Neural progenitor cell (in vitro differentiated cells): ENCODE measurements at regions not wholly inside any gene's neighbourhood (a gene's known extent, or its start where the extent isn't known, plus 50 kb on each side); places are given as distances from the start of the nearest gene placed in this dataset.

ENCODE experiments used
- DNase-seq: peaks from one replicate; pipeline ENCODE4 v3.0.0-alpha.2; 2016; ENCODE audit warnings: low spot score
- H2AFZ ChIP-seq: fragments of 200-600 bp; sonication (generic); replicated peaks from 2 replicates; pipeline ENCODE4 v1.6.1; 2016; ENCODE audit warnings: antibody characterized with exemption
- H3F3A ChIP-seq: fragments of 200-600 bp; sonication (generic); 2 replicates; pipeline ENCODE4 v1.6.1; 2016; ENCODE audit warnings: antibody characterized with exemption, low read depth
- H3K27ac ChIP-seq: fragments of 200-600 bp; sonication (generic); 2 replicates; pipeline ENCODE4 v1.5.1; 2016; ENCODE audit warnings: mild to moderate bottlenecking
- H3K27me3 ChIP-seq: fragments of 200-600 bp; sonication (generic); 2 replicates; pipeline ENCODE4 v1.6.1; 2016; ENCODE audit warnings: mild to moderate bottlenecking, moderate library complexity
- H3K36me3 ChIP-seq: fragments of 200-600 bp; sonication (generic); 2 replicates; pipeline ENCODE4 v1.5.1; 2016
- H3K4me1 ChIP-seq: fragments of 200-600 bp; sonication (generic); 2 replicates; pipeline ENCODE4 v1.6.1; 2016; ENCODE audit warnings: mixed run types
- H3K4me2 ChIP-seq: fragments of 200-600 bp; sonication (generic); 2 replicates; pipeline ENCODE4 v1.6.1; 2016
- H3K4me3 ChIP-seq: fragments of 200-600 bp; sonication (generic); 2 replicates; pipeline ENCODE4 v1.5.1; 2016
- H3K79me2 ChIP-seq: fragments of 200-600 bp; sonication (generic); 2 replicates; pipeline ENCODE4 v1.6.1; 2016; ENCODE audit warnings: low read depth
- H3K9ac ChIP-seq: fragments of 200-600 bp; sonication (generic); 2 replicates; pipeline ENCODE4 v1.6.1; 2016
- H3K9me3 ChIP-seq: fragments of 200-600 bp; sonication (generic); 2 replicates; pipeline ENCODE4 v1.5.1; 2016; ENCODE audit warnings: low read depth
- H4K20me1 ChIP-seq: fragments of 200-600 bp; sonication (generic); 2 replicates; pipeline ENCODE4 v1.6.1; 2016; ENCODE audit warnings: low read depth
- H3K27ac Mint-ChIP-seq: 3 replicates; pipeline ENCODE4 v1.8.0; 2021; ENCODE audit warnings: mixed read lengths
- H3K27me3 Mint-ChIP-seq: 2 replicates; pipeline ENCODE4 v1.8.0; 2022; ENCODE audit warnings: low read depth, mild to moderate bottlenecking, inconsistent platforms, moderate library complexity, mixed read lengths; ENCODE audit not compliant: insufficient read depth
- H3K36me3 Mint-ChIP-seq: 3 replicates; pipeline ENCODE4 v1.8.0; 2021; ENCODE audit warnings: mixed read lengths
- H3K4me1 Mint-ChIP-seq: 3 replicates; pipeline ENCODE4 v1.8.0; 2021; ENCODE audit warnings: mixed read lengths
- H3K4me3 Mint-ChIP-seq: 3 replicates; pipeline ENCODE4 v1.8.0; 2021; ENCODE audit warnings: mild to moderate bottlenecking, moderate library complexity, mixed read lengths
- H3K9me3 Mint-ChIP-seq: 3 replicates; pipeline ENCODE4 v1.8.0; 2020; ENCODE audit warnings: mixed read lengths
- CTCF ChIP-seq: fragments of 200-600 bp; sonication (generic); IDR thresholded peaks from 2 replicates; pipeline ENCODE4 v1.5.1; 2017; ENCODE audit warnings: antibody characterized with exemption, mild to moderate bottlenecking
- EZH2 ChIP-seq: fragments of 200-600 bp; sonication (generic); IDR thresholded peaks from 2 replicates; pipeline ENCODE4 v1.6.1; 2017; ENCODE audit warnings: antibody characterized with exemption, mild to moderate bottlenecking, moderate library complexity
- EZH2phosphoT487 ChIP-seq: fragments of 200-600 bp; sonication (generic); IDR thresholded peaks from 2 replicates; pipeline ENCODE4 v1.6.1; 2017; ENCODE audit warnings: antibody characterized with exemption

GRCh38 chr4:83768146-83768545 lies 232.2 kb downstream of the GPAT3 start:
- TF ChIP-seq CTCF (no peak), EZH2phosphoT487 (no peak), EZH2 (no peak)

GRCh38 chr4:83767067-83767466 lies 231.2 kb downstream of the GPAT3 start:
- Histone ChIP-seq H3K36me3 (no peaks in the 10 kb centered on the region), H3F3A (no peaks in the 10 kb centered on the region), H3K27ac (no peak overlapping the region), H3K4me3 (no peak overlapping the region), H3K27me3 (no peaks in the 10 kb centered on the region), H2AFZ (no peak overlapping the region), H3K4me2 (no peak overlapping the region), H3K9me3 (no peaks in the 10 kb centered on the region), H3K79me2 (no peaks in the 10 kb centered on the region), H3K4me1 (no peaks in the 10 kb centered on the region), H3K9ac (no peak overlapping the region), H4K20me1 (no peaks in the 10 kb centered on the region)
- Mint-ChIP-seq H3K27me3 (no peaks in the 10 kb centered on the region), H3K36me3 (no peaks in the 10 kb centered on the region), H3K9me3 (no peaks in the 10 kb centered on the region), H3K27ac (no peak overlapping the region), H3K4me1 (no peaks in the 10 kb centered on the region), H3K4me3 (no peak overlapping the region)
- TF ChIP-seq EZH2: no peak
- no peak for TF ChIP-seq CTCF
- TF ChIP-seq EZH2phosphoT487: no peak
- DNase-seq: no peak

More at GRCh38 chr4:83768146-83768545, 232.2 kb downstream of the GPAT3 start:
- no peak overlapping the region for H3K27ac ChIP-seq
- H3F3A ChIP-seq: no peaks in the 10 kb centered on the region
- no peak for DNase-seq
- H3K79me2 ChIP-seq: no peaks in the 10 kb centered on the region
- no peaks in the 10 kb centered on the region for H3K9me3 Mint-ChIP-seq
- no peak overlapping the region for H3K4me3 Mint-ChIP-seq
- H3K36me3 ChIP-seq: no peaks in the 10 kb centered on the region
- H4K20me1 ChIP-seq: no peaks in the 10 kb centered on the region
- H3K4me3 ChIP-seq: no peak overlapping the region
- H2AFZ ChIP-seq: no peak overlapping the region
- no peaks in the 10 kb centered on the region for H3K36me3 Mint-ChIP-seq
- no peak overlapping the region for H3K9ac ChIP-seq
- H3K4me1 ChIP-seq: peaks cover 10% of the 10 kb centered on the region
- no peak overlapping the region for H3K4me2 ChIP-seq
- no peaks in the 10 kb centered on the region for H3K9me3 ChIP-seq
- no peaks in the 10 kb centered on the region for H3K27me3 ChIP-seq
- no peak overlapping the region for H3K27ac Mint-ChIP-seq
- H3K27me3 Mint-ChIP-seq: no peaks in the 10 kb centered on the region
- H3K4me1 Mint-ChIP-seq: peaks cover 4% of the 10 kb centered on the region

- no peaks in the 10 kb centered on the region for H3K4me1 ChIP-seq
- Mint-ChIP-seq H3K9me3 (no peaks in the 10 kb centered on the region), H3K4me3 (no peak overlapping the region), H3K4me1 (peaks cover 8% of the 10 kb centered on the region), H3K27me3 (no peaks in the 10 kb centered on the region), H3K27ac (no peak overlapping the region), H3K36me3 (no peaks in the 10 kb centered on the region)
- no peak overlapping the region for H3K4me2 ChIP-seq
- H3K27me3 ChIP-seq: no peaks in the 10 kb centered on the region
- H3K27ac ChIP-seq: no peak overlapping the region
- no peak for DNase-seq
- no peak overlapping the region for H2AFZ ChIP-seq
- H3F3A ChIP-seq: no peaks in the 10 kb centered on the region
- TF ChIP-seq CTCF (no peak), EZH2 (no peak), EZH2phosphoT487 (no peak)
- H3K79me2 ChIP-seq: no peaks in the 10 kb centered on the region
- H3K4me3 ChIP-seq: no peak overlapping the region
- H4K20me1 ChIP-seq: no peaks in the 10 kb centered on the region
- no peaks in the 10 kb centered on the region for H3K36me3 ChIP-seq
- H3K9me3 ChIP-seq: no peaks in the 10 kb centered on the region
- no peak overlapping the region for H3K9ac ChIP-seq
Measured at GRCh38 chr4:83759611-83760010, 223.7 kb downstream of the GPAT3 start.

- H3K4me3 ChIP-seq: no peak overlapping the region
- H3K27me3 ChIP-seq: no peaks in the 10 kb centered on the region
- H4K20me1 ChIP-seq: no peaks in the 10 kb centered on the region
- no peak overlapping the region for H3K27ac ChIP-seq
- no peak overlapping the region for H3K4me3 Mint-ChIP-seq
- no peaks in the 10 kb centered on the region for H3F3A ChIP-seq
- H3K36me3 ChIP-seq: no peaks in the 10 kb centered on the region
- peaks cover 8% of the 10 kb centered on the region for H3K4me1 Mint-ChIP-seq
- H3K27ac Mint-ChIP-seq: no peak overlapping the region
- no peaks in the 10 kb centered on the region for H3K36me3 Mint-ChIP-seq
- H3K9me3 Mint-ChIP-seq: no peaks in the 10 kb centered on the region
- peaks cover under 1% of the 10 kb centered on the region for H3K27me3 Mint-ChIP-seq
- TF ChIP-seq EZH2 (no peak), EZH2phosphoT487 (no peak), CTCF (no peak)
- no peak for DNase-seq
- no peaks in the 10 kb centered on the region for H3K4me1 ChIP-seq
- H3K79me2 ChIP-seq: no peaks in the 10 kb centered on the region
- H3K9me3 ChIP-seq: no peaks in the 10 kb centered on the region
- no peak overlapping the region for H2AFZ ChIP-seq
- H3K9ac ChIP-seq: no peak overlapping the region
- H3K4me2 ChIP-seq: no peak overlapping the region
Measured at GRCh38 chr4:83758285-83758684, 222.4 kb downstream of the GPAT3 start.
